Middle frontal gyrus (tissue), 1 donor: ENCODE measurements at regions not wholly inside any gene's neighbourhood (a gene's known extent, or its start where the extent isn't known, plus 50 kb on each side); places are given as distances from the start of the nearest gene placed in this dataset.
"Not testable (repeated sequence)": the region's sequence is repeated elsewhere in the genome, so short reads cannot be mapped to it uniquely, and the experiment has no call there.

Experiments
- DNase-seq: peaks from one replicate; pipeline ENCODE4 v3.0.0-alpha.2; 2015; ENCODE audit warnings: low spot score; ENCODE audit errors: extremely low spot score

DNA sequence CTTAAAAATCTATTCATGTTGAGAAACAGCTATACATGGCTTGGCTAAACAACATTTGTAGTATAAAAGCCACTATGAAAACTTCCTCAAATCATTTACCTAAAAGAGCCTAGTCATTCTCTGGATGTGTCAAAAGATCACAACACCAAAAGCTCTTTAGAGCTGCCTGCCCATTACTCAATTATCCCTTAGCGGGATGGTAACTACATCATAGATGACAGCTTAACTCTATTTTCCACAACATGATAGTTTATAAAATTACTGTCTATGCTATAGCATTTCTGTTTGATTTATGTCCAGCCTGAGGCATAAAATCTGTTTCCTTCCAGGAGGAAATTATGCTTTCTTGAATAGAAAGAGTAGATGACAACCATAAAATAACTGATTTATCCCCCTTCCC, 777.6 kb upstream of the HS3ST5 start:
- DNase-seq: no peak

DNA sequence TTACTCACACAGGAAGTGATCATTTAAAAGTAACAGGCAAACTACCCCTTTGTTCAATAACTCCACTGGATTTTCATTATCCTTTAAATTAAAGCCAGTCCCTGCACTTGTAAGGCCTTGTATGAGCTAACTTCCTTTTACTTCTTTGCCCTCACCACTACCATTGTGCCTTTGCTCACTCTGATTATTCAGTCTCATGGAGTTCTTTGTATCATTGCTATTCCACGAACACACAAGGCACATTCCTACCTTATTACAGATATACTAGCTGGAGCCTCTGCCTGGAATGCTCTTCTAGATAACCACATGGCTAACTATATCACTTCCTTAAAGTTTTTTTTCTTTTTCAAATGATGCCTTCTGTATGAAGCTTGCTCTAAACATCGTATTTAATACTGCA, 748.6 kb upstream of the HS3ST5 start:
- DNase-seq: no peak

DNA sequence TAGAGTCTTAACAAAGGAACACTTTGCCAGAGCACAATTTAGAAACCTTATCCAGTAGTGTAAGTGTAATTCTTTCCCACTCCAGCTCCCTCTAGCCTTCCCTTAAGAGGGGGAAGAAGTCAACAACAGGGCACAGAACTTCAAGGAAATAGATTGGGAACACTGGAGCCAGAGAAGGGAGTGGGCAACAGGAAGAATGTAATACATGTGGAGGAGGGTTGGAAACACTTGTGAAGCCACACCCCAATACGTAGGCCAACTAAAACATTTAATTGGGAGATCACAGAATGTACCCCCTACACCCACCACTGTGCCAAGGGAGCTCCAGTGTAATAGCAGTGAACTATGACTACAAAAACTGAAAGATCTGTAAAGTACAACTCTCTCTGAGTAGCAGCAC, 735.7 kb upstream of the HS3ST5 start:
- no peak for DNase-seq

DNA sequence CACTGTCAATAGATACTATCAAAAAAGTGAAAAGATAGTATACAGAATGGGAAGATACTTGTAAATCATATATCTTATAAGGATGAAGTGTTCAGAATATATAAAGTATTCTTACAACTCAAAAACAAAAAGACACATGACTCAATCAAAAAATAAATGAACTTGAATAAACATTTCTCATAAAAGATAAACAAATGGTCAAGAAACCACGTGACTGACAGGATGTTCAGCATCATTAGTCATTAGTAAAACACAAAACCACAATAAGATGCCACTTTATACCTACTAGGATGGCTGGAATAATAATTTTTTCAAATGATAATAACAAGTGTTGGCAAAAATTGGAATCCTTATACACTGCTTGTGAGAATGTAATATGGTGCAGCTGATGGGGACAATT, 729.1 kb upstream of the HS3ST5 start:
- DNase-seq: no peak

DNA sequence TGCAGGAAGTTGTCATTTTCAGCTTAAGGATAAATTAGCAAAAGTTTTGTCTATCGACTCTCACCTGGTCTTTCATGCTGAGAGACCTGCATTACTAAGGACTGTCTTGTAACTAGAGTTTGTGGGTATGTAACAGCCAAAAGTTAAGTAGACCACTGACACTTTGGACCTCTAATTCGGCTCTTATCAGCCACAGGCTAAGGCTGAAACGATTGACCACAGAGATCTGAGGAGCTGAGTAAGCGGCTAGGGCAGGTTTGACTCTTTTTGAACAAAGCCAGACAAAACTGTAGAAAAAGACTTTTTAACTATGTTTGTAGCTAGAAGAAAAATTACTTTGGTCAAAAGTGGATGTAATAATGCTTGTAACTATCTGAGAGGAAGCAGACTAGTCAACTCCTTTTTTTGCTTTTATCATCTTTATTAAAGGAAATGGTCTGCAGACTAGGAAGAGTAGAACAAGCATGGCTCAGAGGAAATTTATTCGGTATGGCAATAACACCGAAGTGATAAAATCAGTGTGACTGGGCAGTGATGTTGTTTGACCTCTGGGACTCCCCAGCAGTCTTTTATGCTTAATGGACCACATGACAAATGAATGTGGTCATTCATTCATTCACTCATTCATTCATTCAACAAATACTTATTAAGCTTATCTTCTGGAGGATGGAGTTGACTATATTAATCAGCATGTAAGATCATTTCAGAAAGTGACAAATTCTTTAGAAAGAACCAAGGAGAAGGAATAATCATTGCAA, 725.0 kb upstream of the HS3ST5 start:
- no peak for DNase-seq

DNA sequence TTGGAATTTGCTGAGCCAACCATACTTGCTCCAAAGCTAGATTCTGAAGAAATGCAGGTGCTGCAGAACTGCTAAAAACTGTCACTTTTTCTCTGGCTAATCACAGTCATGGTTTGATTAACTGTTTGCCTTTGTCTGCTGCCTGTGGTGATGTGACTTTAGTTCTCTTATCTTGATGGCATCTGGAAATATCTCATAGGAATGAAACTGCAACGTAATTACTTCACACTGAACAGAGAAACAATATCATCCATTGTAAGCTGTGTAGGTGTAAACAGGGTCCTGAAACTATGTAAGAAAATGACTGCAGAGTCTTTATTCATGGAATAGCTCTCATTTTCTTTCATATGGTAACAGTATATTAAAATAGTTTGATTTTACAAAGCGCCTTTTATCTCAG, 721.9 kb upstream of the HS3ST5 start:
- DNase-seq: no peak

DNA sequence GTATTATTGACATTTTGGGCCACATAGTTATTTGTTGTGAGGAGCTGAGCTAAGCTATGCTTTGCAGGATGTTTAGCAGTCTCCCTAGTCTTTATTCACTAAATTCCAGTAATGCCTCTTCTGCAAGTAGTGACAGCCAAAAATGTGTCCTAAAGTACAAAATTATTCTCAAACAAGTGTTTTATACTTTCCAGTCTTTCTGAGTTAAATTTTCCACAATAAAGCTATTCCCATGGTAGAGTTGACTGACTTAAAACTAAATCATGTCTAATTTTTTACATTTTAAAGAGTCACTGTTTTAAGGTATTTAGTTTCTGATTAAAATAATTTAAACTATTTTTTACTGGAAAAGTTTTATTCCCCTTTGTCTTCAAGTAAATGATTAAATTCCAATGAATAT, 717.8 kb upstream of the HS3ST5 start:
- DNase-seq: no peak

DNA sequence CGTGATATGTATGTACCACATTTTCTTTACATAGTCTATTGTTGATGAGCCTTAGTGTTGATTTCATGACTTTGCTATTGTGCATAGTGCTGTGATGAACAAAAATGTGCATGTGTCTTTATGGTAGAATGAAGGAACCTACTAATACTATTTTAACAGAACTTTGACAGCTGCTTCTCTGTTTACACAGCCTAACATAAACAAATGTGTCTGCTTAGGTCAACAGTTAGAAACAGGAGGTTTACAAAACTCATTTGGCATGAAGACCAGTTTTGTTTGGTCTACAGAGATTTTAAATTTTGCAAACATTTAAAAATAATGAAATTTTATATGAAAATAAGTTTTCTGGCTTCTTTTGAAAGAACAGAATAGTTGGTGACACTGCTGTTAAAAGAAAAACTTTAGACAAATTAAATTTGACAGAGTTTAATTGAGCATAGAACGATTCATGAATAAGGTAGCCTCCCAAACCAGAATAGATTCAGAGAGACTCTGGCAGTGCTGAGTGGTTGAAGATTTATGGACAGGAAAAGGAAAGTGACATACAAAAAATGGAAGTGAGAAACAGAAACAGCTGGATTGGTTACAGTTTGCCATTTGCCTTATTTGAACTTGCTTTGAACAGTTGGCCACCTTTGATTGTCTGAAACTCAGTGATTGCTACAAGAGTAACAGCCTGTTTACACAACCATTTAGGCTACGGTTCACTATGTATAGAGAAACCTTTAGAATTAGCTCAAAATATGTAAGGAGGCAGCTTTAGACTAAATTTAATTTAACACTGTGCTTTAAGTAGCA, 715.8 kb upstream of the HS3ST5 start:
- no peak for DNase-seq

DNA sequence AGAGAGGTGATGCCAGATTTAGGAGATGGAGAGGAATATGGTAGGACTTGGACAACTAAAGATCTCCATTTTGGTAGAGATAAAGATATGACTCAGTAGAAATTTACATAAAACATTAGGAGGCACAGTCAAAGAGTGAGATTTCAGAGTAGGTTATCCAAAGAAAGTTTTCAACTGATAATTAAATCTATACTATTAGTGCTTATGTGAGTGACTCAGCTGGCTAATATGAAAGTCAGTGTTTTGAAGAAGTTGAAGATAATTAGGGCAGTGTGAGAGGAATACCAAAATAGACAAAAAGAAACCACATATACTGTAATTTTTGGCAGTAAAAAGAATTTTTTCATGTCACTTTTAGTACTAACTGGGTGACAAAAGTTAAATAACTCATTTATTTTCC, 712.8 kb upstream of the HS3ST5 start:
- DNase-seq: no peak

DNA sequence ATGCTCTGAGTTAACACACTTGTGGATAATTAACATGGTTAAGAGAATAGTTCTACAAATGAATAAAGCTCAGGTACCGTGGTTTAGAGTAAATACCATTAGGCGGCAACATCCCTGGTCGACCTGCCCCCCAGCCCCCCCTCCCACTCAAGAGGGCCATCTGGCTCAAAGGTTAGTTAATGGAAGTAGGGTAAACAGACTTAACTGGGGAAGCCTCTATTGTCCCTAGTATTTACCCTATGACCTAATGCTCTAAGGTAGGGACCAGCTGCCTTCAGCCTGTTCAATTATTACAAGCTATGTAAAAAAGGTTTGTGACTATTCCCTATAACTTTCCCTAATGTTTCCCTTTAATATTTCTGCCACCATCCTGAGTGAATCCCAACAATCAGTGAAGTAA, 711.4 kb upstream of the HS3ST5 start:
- DNase-seq: not testable (repeated sequence)

DNA sequence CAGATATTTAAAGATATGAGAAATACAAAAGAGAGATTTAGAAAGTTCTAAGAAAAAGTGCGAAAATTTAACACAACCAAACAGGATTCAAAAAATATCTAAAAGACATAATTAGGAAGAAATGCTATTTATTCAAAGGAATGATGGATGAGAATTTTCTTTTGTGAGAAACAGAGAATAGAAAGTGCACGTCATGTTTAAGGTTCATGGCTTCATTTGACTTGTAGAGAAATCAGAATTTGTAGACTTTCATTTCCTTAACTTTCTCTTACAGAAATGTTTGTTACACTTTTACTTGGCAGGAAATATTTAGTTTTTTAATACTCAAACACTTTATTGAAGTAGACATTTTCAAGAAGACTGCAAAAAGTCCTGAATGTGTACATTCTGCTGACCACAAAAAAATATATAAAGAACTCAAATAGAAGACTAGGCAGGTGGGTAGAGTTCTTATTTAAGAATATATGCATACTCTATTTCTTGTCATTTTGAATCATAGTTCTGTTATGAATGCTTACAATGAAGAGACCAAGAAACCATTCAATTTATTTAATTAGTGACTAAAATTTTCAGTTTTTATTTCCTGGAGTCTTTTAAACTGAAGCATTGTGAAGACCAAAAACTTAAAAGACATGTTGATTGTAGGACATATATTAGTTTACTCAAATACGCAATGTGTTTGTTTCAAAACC, 710.5 kb upstream of the HS3ST5 start:
- DNase-seq: no peak

DNA sequence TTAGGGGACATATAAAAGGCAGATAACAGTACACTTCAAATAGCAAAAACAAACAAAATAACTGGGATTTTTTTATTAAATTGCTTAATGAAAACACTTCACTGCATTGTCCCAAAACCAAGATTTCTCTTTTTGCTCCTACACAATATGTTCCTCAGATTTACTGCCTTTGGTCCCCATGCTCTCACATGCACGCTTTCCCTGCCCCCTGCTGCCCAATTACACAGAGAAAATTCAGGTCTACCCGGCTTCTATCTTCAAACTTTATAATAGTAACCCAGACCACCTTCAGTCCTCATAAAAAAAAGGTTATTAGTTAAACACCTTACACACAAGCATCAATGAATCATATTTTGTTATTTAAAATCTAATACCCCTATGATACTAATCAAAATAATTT, 673.8 kb upstream of the HS3ST5 start:
- no peak for DNase-seq

DNA sequence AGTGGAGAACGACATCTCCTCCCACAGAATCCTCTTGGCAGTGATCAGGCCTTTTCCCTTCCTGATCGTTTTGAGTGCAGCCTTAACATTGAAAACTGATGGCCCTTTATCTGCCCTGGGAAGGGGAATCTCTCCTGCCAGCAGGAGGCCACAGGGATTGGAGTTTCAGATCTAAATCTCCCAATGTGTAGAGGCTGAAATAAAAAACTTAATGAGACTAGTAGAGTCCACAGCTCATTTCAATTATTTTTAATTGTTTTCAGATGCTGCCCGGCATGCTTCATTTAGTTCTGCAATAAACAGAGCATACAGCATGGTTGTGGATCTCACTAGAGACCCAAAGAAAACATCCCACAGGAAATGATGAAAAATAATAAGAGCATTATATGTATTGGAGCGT, 662.2 kb upstream of the HS3ST5 start:
- DNase-seq: no peak

DNA sequence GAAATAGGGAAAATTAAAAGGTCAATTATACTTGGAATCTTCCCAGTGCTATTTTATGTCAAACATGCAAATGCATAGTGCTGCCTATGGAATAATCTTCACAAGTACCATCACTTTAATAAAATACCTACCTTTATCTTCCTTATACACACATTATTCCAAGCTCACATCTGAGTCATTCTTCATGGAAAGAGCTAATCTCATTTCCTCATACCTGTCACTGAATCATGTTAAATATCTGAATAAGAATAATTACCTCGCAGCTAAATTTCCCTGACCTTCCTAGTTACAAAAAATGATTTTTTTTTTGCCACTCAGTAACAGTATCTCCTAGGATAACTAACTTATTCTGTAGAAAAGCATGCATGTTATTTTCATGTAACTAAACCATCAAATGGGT, 661.4 kb upstream of the HS3ST5 start:
- DNase-seq: no peak

DNA sequence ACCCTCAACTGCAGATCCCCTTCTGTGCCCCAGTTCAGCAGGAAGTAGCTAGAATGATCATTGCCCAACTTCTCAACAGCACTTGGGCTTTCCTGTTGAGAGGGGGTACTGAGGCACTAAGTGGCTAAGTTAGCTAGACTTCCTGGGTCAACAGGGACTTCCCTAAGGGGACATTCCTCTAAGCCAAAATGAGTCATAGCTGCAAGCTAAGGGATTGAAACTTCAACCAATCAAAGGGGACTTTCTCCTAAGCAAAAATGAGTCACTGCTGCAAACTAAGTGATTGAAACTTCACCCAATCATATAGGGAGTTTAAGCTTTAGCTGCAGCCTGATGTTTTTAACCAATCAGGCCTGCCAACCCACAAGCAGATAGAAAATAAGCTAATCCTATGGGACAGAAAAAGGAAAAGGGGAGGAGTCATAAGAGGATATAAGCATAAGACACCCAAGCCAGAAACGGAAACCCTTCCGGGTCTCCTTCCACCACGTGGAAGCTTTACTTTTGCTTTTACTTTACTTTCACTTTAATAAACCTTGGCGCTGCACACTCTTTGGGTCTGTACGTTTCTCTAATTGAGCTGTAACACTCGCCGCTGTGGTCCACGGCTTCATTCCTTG, 659.0 kb upstream of the HS3ST5 start:
- no peak for DNase-seq

DNA sequence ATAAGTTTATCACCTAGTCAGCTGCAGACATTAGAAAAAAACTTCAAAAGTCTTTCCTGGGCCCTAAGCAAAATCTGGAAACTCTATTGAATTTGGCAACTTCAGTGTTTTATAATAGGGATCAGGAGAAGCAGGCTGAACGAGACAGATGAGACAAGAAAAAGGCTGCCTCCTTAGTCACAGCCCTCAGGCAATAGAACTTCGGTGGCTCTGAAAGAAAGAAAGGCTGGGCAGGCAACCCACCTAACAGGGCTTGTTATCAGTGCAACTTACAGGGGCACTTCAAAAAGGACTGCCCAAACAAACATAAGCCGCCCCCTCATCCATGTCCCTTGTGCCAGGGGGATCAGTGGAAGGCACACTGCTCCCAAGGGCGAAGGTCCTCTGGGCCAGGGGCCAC, 657.9 kb upstream of the HS3ST5 start:
- no peak for DNase-seq

DNA sequence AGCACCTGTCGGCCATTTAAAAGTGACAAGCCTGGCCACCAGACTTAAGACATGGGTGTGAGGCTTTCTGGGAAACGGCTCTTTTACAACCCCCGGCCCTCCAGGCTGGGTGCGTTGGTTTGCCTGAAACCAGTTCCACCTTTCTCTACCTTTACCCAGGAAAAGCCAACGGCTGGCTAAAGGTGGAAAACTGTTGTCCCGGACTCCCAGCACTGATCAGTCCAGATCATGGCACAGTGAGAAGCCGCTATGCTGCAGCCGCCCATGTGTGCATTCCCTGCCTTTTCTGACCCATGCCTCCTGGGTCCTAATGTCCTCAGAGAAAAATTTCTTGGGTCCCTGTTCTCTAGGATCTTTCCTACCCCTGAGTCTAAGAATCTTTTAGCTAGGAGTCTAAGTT, 655.7 kb upstream of the HS3ST5 start:
- no peak for DNase-seq

DNA sequence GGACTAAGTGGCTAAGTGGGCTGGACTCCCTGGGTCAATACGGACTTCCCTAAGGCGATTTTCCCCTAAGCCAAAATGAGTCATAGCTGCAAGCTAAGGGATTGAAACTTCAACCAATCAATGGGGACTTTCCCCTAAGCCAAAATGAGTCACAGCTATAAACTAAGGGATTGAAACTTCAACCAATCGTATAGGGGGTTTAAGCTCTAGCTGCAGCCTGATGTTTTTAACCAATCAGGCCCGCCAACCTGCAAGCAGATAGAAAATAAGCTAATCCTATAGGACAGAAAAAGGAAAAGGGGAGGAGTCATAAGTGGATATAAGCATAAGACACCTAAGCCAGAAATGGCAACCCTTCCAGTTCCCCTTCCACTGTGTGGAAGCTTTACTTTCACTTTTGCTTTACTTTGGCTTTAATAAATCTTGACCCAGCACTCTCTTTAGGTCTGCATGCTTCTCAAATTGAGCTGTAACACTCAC, 655.0 kb upstream of the HS3ST5 start:
- no peak for DNase-seq

DNA sequence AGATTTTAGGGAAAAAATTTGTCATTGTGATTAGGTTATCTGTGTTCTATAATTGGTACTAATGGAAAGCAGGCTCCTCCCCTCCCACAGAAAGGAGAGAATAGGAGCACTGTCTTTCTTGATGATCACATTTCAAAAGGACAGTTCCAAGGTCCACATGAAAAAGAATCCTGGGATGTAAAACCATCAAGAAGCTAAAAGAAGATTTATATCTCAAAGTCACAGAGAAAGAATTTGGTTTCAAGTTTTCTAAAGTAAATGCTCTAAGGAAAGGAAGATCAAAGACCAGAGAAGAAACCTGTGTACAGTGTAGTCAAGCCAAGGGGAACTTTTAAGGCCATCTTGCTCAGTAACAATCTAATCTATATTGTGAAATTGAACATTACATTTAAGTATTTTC, 652.7 kb upstream of the HS3ST5 start:
- no peak for DNase-seq

DNA sequence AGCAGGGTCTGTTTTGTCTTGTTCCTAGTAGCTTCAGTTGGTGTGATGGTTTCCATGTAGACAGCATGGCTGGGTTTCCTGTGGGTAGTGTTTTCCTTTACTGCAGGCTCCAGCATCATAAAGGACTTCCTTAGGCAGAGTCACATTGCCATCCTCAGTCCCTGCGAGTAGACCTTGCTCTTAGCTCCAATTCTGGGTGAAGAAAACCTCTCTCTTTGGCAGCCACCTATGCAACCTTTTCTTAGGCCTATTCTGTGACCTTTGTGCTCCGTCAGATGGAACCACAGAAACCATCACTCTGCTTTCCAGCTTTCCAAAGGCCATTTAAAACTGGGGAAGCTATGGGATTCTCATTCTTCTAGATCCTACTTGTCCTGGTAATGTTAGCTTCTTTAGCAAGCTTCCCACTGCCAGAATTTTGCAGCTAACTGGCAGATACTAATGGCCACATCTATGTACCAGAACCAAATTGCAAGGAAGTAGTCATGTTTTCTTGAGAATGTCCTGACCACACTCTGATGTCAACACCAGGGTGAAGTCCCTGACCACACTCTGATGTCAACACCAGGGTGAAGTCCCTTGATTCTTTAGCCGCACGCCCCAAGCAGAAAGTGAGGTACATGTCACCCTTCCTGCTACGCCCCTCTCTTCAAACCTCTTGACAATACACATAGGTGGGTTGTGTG, 646.6 kb upstream of the HS3ST5 start:
- DNase-seq: no peak

DNA sequence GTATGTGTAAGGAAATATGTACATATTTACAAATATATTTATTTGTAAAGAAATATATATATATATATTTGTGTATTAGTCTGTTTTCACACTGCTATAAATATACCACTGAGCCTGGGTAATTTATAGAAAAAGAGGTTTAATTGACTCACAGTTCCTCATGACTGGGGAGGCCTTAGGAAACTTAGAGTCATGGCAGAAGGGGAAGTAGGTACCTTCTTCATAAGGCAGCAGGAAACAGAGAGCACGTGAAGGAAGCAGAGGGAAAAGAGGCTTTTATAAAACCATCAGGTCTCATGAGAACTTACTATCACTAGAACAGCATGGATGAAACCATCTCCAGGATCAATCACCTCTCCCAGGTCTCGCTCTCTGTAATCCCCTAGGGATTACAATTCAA, 644.5 kb upstream of the HS3ST5 start:
- no peak for DNase-seq
